Limb (tissue), 2 donors: ENCODE measurements at regions not wholly inside any gene's neighbourhood (a gene's known extent, or its start where the extent isn't known, plus 50 kb on each side); places are given as distances from the start of the nearest gene placed in this dataset.
"Not testable (repeated sequence)": the region's sequence is repeated elsewhere in the genome, so short reads cannot be mapped to it uniquely, and the experiment has no call there.

Experiments
- DNase-seq, 2 donors: peaks; one replicate each; pipeline ENCODE4 v3.0.0-alpha.2; 2016; ENCODE audit errors: extremely low spot score in 2 of 2

DNA sequence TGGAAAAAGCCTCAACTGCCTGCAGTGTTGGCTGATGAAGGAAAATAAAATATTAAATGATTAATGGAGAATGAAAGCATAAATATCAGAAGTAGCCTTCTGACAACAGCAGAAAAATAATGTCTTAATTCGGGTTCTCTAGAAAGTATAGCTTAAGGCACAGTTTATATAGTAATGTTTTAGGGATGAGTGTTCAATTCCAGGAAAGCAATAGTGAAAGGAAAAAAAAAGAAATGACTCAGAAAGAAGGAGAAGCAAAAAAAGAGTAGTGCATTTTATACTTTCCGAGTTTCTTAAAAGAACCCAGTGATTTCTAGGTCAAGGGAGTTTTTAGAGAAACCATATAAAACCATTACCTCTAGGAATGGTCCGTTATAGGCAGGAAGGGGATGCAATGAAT, 137.3 kb downstream of the HTR1B start:
- no peak for DNase-seq

DNA sequence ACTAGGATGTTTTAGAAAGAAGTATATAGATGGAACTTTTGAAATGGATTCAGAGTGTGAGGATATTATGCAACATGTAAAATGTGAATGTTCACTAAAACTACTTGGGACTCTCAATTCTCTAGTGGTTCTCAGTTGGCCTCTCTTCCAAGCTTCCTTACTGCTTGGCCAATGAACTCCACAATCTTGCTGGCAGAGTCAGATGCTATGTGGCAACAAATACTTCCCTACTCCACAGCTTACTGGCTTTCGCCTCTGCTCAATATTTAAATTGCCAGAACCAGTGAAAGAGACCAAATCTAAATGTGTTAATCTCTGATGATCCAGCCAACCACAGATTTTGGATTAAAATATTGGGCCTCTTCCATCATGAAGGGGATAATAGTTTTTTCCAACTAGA, 138.4 kb downstream of the HTR1B start:
- no peak for DNase-seq

DNA sequence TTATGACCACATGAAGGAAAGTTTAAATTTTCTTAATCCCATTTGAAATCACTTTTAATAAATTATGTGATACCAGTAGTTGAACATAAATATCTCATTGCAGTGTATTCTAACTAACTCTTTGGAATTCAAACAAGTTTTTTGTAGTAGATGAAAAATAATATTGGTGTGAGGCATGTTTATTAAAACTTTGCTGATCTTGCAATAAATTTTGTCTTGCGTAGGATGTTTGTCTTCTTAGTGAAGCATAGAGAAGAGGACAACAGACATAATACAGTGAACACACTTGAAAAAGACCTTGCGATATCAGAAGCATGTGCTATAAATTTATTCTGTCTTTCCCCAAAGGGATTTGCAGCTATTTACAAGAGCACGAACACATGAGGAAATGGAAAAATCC, 140.7 kb downstream of the HTR1B start:
- no peak for DNase-seq

DNA sequence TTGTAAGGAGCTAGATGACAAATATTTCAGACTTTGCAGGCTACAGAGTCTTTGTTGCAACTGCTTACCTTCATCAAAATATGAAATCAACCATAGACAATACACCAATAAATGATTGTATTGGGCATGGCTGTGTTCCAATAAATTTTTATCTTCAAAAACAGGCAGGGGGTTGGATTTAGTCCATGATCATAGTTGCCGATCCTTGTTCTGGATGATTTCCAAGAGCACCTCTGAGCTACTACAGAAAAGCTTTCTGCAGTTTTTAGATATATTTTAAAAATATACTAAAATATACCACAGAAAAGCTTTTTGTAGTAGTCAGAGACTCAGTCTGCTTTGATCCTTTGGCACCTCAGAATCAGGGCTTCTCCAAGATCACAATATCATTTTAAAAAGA, 145.0 kb downstream of the HTR1B start:
- DNase-seq: no peak

DNA sequence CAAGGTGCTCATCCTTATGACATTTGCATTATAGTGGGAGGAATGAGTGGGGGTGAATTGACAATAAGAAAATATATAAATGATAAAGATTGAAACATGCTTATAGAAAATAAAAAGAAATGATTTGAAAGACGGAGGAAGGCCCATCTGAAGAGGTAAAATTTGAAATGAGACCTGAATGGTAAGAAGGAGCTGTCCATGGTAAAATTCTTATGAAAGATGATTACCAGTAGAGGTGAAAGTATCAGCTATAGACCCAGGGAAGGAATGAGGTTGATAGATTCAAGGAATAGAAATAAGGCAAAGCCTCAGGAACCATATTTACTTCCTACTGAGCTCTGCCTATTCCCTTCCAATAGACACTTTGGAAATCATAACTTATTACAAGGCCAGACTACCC, 149.7 kb downstream of the HTR1B start:
- no peak for DNase-seq

DNA sequence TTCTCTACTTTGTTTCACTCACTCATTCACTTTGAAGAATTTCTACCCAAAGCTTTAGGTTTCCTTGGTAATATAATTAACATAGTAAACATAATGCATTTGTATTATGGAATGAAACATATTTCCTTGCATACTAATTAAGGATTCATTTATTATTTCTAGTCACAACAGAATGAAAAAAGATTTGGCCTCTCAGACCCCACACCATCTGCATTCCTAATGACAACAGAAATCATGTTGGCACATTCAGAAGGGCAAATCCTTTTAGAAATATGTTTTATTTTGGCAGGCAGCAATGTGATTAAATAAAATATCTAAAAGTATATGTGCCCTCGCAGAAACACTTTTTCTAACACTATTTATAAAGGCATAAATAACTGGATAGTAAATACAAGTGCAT, 163.4 kb downstream of the HTR1B start:
- DNase-seq: no peak

DNA sequence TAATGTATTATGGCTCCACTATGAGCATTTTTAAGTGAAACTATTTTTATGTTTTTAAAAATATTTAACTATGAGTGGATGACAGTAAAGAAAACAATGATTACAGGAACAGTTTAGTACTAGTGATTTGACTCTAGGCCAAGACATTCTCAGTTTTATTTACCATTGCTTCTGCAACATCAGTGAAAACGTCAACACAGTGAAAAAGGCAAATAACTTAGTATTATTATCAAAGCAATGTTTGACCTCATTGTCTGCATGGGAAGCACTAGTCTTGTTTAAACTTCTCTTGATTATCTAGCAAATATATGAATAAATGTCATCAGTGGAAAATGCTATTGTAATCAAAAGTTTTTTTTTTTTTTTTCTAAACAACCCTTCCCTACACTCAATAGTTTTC, 165.0 kb downstream of the HTR1B start:
- no peak for DNase-seq

DNA sequence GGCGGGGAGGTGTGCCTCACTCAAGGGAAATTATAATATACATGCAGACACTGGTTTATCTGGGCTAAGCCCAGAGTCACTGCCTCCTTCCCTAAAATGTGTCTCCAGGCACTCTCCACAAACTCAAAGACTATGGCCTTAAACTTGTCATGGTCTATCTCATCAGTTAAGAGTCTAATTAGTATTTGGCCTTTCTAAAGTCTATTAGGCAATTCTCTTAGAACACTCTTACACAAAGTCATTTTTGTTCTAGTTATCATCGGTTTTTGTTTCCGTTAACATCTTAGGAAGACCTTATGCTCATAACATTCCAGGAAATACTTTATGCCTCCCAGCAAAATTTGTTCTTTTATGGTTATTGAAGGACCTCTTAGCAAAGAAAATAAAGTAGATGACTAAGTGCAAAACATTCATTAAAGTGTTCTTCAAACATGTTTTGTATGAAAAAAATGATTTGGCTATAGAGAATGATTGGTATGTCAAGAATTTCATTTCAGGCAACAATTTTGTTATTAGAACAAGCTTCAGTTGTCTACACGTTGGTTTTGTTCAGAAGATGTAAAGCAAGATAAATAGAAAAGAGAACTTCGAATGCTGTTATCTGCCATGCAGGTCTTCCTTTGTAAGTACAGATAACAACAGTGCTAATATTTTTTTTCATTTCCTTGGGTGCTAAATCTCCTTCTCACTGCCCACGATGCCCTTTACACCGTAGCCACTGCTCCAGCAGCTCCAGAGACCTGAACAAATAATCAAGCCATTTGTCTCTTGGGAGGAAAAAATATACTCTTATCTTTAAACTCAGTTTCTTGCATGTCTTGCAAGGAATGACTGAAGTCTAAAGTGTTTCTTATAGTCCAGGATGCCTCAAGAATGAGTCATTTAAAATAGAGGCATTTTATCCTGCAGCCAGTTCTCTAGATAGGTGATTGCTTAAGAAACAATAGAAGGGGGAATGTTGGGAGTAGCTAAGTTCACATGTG, 170.4 kb downstream of the HTR1B start:
- DNase-seq: no peak

DNA sequence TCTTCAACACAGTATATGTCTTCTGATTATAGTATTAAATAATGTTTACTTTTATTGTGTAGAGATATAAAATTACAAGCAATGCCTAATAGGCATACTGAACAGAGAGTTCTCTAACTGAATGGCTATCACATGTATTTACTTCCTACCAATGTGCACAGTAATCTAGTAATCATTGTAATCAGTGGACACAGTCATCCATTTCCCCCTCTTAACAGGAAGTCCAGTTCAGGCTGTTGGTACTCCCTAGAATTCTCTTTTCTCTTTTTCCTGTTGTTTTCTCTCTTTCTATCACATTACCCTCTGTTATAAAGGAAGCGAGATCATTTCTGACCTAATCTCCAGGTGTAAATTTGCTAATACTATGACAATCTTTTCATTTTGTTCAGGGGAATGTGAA, 172.5 kb downstream of the HTR1B start:
- DNase-seq: no peak

DNA sequence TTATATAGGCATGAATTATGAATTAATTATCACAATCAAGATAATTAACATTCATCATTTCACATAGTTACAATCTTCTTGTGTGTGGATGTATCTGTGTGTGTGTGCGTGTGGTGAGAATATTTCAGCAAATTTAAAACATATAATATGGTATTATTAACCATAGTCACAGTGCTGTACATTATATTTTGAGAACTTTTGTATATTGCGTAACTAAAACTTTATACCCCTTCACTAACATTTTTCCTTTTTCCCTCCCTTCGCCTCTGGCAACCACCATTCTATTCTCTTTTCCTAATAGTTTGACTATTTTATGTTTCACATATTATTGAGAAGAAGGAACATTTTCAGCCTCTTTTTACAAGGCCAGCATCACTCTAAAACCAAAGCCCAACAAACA, 176.8 kb downstream of the HTR1B start:
- no peak for DNase-seq

DNA sequence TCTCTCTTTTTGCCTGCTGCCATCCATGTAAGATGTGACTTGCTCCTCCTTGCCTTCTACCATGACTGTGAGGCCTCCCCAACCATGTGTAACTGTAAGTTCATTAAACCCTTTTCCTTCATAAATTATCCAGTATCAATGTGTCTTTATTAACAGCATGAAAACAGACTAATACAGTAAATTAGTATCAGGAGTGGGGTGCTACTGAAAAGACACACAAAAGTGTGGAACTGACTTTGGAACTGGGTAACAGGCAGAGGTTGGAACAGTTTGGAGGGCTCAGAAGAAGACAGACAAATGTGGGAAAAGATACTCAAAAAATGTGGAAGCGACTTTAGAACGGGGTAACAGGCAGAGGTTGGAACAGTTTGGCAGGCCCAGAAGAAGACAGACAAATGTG, 189.4 kb downstream of the HTR1B start:
- DNase-seq: no peak

DNA sequence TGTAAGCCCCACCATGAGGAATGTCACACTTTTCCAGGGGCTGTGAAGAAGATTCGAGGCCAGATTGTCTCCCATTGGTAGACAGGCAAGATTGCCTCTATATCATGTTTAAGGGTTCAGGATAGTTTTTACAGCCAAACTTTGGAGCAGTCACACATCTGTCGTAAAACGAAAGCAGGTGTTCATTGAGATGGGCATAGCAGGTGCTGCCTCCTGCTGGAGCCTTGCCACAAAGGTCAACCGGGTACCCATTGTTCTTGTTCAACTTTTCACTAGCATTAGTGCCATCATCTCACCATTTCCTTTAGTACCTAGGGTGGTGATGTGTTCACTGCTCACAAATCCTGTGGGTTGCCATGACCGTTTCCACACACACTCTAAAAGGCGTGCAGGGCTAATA, 198.3 kb downstream of the HTR1B start:
- DNase-seq: no peak

DNA sequence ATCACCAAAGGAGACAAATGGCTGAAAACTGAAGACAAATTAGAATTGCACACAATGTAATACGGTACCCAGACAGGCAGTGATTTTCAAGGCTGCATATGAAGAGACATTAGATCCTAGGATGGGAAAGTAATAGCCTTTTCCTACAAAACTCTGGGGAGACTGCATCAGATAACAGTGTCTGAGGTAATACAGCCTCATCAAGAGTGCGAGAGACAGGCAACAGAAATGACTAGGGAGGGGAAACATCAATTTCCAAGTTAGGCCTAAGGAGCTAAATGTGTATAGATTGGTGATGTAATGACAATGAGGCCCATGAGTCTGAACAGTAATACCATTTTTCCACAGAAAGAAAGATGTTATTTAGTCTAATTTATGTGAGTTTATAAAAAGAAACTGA, 200.3 kb downstream of the HTR1B start:
- DNase-seq: no peak

DNA sequence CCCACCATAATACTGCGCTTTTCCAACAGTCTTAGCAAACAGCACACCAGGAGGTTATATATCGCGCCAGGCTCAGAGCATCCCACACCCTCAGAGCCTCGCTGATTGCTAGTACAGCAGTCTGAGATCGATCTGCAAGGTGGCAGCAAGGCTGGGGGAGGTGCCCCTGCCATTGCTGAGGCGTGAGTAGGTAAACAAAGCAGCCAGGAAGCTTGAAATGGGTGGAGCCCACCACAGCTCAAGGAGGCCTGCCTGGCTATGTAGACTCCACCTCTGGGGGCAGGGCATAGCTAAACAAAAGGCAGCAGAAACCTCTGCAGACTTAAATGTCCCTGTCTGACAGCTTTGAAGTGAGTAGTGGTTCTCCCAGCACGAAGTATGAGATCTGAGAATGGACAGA, 211.5 kb downstream of the HTR1B start:
- DNase-seq: not testable (repeated sequence)

DNA sequence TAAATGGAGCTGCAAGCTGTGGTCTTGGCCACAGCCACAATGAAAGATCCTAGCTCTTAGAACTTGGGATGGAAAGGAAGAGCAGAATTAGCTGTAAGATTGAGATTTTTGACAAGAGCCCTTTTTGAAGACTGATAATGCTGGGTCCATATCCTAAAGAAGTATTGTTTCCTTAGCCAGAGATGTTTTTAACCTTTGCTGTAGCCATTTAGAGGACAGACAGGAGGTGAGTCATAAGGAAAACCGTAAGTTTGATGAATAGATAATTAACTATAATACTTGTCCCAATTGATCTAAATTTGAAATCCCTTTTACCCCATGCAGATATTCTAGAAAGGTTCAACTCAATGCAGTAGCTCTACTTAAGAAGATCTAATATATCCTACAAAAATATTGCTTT, 213.7 kb downstream of the HTR1B start:
- no peak for DNase-seq

DNA sequence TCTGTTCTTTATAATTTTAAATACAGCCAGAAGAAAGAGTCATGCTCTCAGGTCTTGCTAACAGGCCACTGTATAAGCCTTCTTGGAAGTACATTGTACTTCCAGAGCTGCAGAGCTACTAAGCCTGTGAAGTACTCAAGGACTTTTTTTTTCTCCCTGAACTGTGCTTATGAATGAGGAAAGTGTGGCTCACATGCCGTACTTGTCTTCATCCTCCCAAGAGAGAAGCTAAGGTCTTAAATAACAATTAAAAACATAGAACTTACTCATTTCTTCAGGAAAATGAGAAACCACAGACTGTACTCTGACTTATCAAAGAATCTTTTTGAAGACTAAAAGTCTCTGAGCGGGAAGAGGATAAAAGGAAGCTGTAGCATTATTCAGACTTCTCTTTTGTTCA, 218.3 kb downstream of the HTR1B start:
- DNase-seq: no peak

DNA sequence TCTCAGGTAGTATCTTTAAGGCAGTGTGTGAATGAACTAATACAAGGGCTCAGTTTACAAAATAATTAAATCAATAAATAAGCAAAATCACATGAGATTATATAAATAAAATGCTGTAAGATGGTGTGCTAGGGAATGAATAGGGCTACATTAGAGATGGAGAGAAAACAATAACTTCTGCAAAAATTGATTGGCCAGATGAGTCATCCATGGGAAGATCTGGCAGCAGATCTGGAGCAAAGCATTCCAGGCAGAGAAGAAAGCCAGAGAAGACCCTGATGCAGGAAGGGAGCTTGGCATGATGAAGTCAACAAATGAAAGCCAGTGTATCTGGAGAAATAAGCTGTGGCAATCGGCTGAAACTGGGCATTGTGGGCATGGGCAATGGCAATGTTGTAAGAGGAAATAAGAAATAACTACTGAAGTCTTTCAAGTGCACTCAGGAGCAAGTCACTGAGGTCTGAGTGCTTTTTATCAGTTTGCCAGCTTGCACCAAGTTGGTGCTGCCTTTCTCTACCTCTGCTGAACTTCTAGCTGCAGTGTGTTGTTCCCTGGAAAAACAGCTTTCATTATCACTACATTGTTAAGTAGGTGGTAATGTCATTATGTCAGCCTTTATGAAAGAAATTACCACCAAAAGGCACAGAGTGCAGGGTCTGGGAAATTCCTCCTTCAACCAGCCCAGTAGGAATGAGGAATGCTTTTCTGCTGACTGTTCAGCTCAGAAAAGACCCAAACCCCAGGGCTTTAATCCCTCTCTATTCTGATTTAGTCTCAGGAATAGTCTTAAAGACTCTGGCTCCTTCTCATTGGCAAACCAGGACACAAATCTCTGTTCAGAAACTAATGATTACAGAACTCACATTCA, 231.6 kb downstream of the HTR1B start:
- DNase-seq: no peak

DNA sequence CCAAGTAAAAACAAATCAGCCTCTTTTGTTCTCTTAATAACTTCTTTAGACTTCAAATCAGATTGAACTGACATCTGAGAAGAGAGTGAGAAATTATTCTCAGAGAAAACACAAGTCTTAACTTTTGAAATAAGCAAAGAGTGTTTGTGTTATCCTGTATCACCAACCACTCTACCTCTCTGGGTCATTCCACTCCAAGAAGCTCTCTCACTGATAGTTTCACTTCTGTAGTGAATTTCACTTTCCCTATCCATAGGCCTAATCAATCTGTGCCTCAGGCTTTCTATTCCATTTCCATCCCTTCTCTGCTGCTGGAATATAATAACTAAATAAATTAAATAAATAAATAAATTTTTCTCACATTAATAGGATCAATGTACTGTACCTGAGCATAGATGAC, 235.0 kb downstream of the HTR1B start:
- DNase-seq: no peak

DNA sequence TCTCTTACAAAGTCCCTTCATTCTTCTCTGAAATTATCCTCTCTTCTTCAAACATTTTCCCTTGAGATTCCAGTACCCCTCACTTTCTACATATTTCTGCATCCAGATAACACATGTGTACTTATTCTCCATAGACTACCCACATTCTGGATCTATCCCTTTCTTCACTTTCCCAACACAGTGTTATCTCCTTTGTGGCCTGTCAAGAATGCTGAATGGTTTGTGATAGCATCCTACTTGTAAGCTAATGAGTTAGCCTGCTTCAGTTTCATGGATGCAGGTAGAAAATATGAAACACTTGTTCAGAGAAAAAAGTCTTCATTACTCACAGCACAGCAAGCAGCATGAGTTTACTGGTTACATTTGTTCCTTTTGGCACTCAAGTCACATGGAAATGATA, 245.4 kb downstream of the HTR1B start:
- no peak for DNase-seq

DNA sequence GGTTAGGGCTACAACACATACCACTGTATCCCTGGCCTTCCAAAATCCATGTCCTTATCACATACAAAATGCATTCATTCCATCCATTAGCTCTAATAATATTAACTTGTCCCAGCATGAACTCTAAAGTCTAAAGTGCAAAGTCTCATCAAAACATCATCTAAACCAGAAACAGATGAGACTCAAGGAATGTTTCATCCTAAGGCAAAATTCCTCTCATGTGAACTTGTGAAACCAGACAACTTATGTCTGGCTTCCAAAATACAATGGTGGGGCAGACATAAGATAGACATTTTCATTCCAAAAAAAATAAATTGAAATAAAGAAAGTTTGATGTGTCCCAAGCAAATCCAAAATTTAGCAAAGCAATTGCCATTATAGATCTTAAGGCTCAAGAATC, 257.4 kb downstream of the HTR1B start:
- no peak for DNase-seq

DNA sequence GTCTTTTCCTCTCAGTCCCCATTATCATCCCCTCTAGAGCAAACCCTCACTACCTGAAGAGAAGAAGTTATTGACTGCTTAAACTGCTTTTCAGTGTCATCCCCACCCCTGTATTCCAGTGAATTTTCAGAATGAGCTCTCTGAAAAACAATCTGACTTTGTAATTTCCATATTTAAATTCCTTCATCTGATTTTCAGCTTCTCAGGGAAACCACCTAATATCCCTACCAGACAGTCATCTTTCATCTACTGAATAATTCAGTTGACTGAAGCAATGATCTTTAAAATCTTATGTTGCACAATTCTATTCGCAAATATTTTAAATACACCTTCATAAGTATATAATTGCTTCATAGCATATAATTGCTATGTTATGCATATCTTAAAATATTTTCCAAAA, 258.7 kb downstream of the HTR1B start:
- DNase-seq: no peak

DNA sequence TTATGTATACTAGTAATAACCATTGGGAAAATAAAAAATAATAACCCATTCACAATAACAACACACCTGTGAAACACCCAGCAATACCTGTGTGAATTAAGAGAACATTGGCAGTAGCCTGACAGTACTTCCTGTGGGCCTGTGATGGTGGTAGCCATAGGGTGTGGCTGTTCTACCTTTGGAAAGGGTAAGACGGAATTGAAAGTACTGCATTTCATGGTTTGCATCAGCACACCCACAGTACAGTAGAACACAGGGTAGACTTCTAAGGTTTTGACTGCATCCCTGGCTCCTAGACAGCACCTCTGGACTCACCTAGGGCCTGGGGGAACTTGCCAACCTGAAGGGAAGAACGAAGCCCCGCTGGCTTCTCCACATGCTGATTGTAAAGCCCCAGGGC, 279.8 kb downstream of the HTR1B start:
- DNase-seq: no peak

DNA sequence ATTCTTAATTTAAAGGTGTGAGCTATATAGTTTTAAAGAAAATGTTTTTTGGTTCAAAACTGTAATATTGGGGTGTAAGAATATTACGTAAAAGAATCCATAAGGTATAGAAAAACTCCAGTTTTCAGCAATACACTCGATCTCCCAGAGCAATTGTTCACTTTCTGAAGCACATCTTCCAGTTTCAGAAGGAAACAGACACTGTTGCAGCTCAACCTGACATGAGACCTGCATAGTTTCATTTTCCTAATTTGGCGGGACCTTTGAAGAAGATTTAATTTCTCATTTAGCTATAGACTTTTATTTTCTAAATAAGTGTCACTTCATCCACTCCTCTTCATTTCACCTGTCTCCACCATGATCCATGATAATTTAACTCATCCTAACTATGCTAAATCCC, 281.5 kb downstream of the HTR1B start:
- DNase-seq: no peak
